Omental fat pad (tissue), 3 donors: ENCODE measurements at regions not wholly inside any gene's neighbourhood (a gene's known extent, or its start where the extent isn't known, plus 50 kb on each side); places are given as distances from the start of the nearest gene placed in this dataset.

Experiments used
- ATAC-seq: fragments of 150-250 bp; one replicate; pipeline ENCODE4 v1.9.1; 2016; ENCODE audit warnings: mild to moderate bottlenecking, moderate library complexity; ENCODE audit not compliant: low FRiP score
- DNase-seq: peaks from one replicate; pipeline ENCODE4 v3.0.0-alpha.2; 2019; ENCODE audit warnings: low spot score
- TF ChIP-seq, protein P1 (sequence below), 3 donors: fragments of 450-650 bp; IDR thresholded peaks; one replicate each; pipeline ENCODE4 v1.5.1; 2016 to 2017; ENCODE audit warnings: antibody characterized with exemption in 3 of 3, mild to moderate bottlenecking in 3 of 3, moderate library complexity in 2 of 3

DNA sequence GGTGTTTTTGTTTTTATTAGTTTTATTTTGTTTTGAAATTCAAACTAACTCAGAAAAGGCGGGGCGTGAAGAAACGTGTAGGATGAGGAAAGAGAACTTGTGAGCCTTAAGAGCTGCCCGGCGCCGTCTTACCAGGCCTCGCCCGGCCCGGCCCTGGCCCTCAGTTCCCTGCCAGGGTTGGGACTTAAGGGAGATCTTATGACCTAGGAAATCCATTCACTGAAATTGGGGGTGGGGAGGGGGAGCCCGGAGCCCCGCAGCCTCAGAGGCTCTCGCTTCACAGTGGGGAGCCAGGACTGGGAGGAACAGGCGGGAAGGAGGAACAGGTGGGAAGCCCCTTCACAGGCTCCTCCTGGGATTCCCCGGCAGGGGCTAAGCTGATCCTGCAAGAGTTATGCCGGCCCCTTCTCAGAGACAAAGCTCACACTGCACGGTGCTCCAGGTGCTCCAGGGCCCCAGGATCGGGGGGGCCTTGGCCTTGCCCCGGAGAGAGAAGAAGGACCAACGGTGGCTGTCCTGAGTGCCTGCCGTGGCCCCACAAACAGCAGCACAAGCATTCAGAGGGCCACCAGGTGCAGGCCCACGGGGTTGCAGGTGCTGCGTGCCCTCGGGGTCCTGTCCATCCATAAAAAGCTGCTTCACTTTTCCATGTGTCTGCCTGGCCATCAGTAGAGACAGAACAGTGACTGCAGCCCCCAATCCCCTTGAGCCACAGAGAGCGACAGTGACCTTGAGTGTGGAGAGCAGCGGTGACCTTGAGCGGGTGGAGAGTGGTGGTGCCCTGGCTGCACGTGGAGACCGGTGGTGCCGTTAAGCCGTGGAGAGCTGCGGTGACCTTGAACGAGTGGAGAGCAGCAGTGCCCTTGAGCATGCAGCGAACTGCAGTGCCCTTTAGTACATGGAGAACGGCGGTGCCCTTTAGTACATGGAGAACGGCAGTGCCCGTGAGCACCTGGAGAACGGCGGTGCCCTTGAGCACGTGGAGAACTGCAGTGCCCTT, 152.7 kb downstream of the DLL1 start:
- ATAC-seq (no peak), DNase-seq (no peak)
- TF ChIP-seq, protein P1, sequence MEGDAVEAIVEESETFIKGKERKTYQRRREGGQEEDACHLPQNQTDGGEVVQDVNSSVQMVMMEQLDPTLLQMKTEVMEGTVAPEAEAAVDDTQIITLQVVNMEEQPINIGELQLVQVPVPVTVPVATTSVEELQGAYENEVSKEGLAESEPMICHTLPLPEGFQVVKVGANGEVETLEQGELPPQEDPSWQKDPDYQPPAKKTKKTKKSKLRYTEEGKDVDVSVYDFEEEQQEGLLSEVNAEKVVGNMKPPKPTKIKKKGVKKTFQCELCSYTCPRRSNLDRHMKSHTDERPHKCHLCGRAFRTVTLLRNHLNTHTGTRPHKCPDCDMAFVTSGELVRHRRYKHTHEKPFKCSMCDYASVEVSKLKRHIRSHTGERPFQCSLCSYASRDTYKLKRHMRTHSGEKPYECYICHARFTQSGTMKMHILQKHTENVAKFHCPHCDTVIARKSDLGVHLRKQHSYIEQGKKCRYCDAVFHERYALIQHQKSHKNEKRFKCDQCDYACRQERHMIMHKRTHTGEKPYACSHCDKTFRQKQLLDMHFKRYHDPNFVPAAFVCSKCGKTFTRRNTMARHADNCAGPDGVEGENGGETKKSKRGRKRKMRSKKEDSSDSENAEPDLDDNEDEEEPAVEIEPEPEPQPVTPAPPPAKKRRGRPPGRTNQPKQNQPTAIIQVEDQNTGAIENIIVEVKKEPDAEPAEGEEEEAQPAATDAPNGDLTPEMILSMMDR (IDR thresholded peaks at IDR 0.05): no peak

DNA sequence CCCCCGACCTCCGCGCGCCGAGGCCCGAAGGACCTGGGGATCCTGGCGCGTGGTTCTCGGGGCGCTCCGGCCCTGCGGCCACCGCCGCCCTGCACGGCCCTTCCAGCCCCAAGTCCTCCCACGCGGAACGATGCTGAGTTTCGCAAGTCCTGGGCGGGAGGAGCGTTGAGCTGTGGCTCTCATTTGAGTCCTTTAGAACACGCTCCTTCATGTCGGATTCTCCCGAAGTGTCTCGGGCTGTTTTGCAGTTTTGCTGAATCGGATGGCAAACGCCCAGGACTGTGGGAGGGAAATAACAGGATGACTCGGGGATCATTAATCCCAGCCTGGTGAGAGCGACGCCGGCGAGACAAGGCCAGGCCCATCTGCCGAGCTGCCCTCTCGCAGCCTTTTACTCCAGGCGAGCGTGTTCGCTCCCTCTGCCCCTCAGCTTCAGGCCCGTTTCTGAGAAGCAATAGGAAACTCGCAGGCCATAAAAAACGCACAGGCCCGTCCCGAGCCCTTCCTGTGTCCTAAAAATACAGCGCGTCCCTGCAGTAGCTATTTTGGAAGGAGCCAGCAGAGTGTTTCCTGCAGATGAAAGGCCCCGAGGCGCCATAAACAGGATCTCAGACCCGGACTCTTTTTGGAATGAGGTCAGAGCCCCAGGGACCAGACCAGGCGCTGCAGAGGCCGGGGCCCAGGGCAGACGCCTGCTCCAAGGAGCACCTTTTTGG, 153.5 kb downstream of the DLL1 start:
- no peak for DNase-seq

DNA sequence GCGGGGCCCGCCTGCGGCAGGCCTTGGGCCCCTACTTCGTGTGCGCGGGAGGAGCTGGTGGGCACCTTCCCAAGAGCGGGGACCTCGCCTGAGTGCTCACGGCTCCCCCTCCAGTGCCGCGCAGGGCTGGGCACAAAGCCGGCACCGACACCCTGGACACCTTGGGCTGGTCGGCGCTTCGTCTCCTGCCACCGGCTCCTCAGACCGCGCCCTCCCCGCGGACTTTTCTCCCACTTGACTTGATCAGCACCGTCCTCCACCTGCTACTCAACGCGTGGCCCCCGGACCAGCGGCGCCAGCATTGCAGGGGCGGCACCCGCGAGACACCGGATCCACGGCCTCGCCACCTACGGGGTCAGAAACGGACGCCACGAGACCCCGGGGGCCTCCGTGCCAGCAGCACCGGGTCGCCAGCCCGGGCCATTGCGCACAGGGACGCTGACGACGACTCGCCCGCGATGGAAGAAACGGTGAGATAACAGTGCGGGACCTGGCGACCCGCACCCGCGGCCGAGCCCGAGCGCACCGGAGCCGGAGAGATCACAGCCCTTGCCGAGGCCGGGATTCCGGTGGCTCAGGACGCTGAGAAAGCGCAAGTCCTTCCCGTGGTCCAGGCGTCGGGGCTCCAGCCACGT, 154.2 kb downstream of the DLL1 start:
- no peak for ATAC-seq
- TF ChIP-seq, protein P1 (IDR thresholded peaks at IDR 0.05): no peak
- peak; percentile 7 for DNase-seq

More for the DNA sequence above, 153.5 kb downstream of the DLL1 start:
- TF ChIP-seq, protein P1 (IDR thresholded peaks at IDR 0.05): no peak
- ATAC-seq: peak; percentile 28

DNA sequence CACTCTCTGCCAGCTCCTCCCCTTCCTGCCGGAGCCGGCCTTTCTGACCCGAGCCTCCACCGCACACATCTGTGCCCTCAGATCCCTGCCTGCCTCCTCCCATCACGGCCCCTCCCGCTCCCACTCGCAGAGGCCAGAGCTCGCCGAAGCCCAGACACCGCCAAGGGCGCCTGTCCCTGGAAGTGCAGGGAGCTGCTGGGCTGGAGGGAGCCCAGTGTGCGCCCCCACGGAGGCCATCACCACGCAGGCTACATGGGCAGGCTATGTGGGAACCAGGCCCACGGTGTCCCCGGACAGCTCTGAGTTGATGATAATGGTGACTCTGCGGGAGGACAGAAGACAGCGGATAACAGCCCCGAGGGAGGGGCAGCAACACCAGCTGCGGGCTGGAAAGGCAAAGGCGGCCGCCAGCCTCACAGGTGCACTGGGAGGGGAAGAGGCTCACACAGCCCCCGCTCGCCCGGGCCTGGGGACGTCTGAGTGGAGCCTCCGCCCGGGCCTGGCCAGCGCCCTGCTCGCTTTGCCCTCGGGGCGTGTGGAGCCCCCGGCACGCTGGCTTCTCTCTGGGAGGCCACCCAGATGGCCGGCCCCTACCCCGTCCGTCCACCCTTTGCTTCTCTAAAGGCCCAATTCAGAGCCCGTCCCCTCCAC, 154.9 kb downstream of the DLL1 start:
- ATAC-seq (no peak), DNase-seq (no peak)
- TF ChIP-seq, protein P1 (IDR thresholded peaks at IDR 0.05): no peak

DNA sequence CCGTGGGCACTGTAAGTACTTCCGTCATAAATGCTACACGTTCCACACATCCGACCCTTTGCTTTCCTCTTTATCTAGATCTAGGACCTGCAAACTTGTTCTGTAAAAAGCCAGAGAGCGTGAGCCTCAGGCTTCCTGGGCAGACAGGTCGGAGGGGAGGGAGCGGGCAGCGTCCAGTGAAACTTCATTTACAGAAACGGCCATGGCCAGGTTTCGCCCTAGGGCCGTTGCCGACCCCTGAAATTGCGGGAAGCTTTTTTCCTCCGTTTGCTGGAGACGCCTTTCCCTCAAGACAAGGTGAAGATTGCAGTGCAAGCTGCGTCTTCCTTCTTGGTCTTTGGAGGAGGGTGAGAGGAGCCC, 155.4 kb downstream of the DLL1 start:
- no peak for DNase-seq
- TF ChIP-seq, protein P1 (IDR thresholded peaks at IDR 0.05): no peak
- ATAC-seq: no peak
